OCI-LY1 (cell line): ENCODE measurements at regions not wholly inside any gene's neighbourhood (a gene's known extent, or its start where the extent isn't known, plus 50 kb on each side); places are given as distances from the start of the nearest gene placed in this dataset.

Experiments
- CTCF ChIP-seq: fragments of 200-600 bp; sonication (generic), shearing (Covaris generic); IDR thresholded peaks from 2 replicates; pipeline ENCODE4 v1.5.1; 2017; ENCODE audit warnings: mild to moderate bottlenecking, antibody characterized with exemption, low read length, moderate library complexity, mixed read lengths
- EZH2 ChIP-seq: fragments of 200-600 bp; sonication (generic), shearing (Covaris generic); IDR thresholded peaks from 2 replicates; pipeline ENCODE4 v1.8.0; 2017; ENCODE audit warnings: borderline replicate concordance, mixed run types, mild to moderate bottlenecking, antibody characterized with exemption, low read length, moderate library complexity, mixed read lengths

DNA sequence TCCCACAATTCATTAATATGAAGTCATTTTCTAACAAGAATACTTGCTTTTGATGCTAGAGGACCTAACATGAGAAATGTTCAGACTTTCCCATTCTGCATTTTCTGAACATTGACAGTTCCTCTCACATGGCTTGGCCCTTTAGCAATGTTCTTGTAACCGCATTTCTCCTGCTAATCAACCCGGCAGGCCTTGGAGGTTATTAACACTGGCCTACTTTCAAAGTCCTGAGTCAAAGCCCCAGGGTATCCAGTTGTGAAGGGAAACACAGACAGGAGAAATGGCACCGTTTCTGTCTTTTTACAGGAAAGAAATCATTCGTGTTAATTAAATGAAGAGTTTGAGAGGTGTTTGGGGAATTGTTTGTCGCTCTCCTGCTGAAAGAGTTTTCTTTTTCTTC lies 446.5 kb upstream of the MIS18BP1 start:
- TF ChIP-seq CTCF (no peak), EZH2 (no peak)
